ENCODE measurements at regions not wholly inside any gene's neighbourhood (a gene's known extent, or its start where the extent isn't known, plus 50 kb on each side); places are given as distances from the start of the nearest gene placed in this dataset.

- no peak for TF ChIP-seq CTCF (optimal IDR thresholded peaks at IDR 0.05 in 1 of 3, IDR thresholded peaks at IDR 0.05 in 1 of 3, conservative IDR thresholded peaks at IDR 0.05 in 1 of 3; ENCODE audit: extremely low read depth in 1 of 3, insufficient read depth in 2 of 3, low read length in 3 of 3)
- no peak for TF ChIP-seq EZH2 (IDR thresholded peaks at IDR 0.05; ENCODE audit: low read length)
- H3K4me2 ChIP-seq (ENCODE audit: control insufficient read depth, extremely low read depth, insufficient read depth, low read depth, low read length) = no peak overlapping the region
- H3K9ac ChIP-seq (ENCODE audit: control insufficient read depth, extremely low read depth, insufficient read depth, low read length) = no peak overlapping the region
- H3K27ac ChIP-seq (ENCODE audit: control insufficient read depth, insufficient read depth, low read length) = no peak overlapping the region
- dilution Hi-C loops (cut with MboI; ENCODE audit: extremely low pct_ligation_motif_present, low sequenced_read_pairs) = no loop called here
- no peaks in the 10 kb centered on the region for H3K9me3 ChIP-seq (ENCODE audit: control insufficient read depth, low read depth, low read length)
- no peak overlapping the region for H2AFZ ChIP-seq (ENCODE audit: control insufficient read depth, low read length)
- H3K36me3 ChIP-seq (ENCODE audit: control insufficient read depth in 2 of 2, extremely low read depth in 1 of 2, insufficient read depth in 2 of 2, low read length in 2 of 2) = no peaks in the 10 kb centered on the region
- FAIRE-seq (no peak), DNase-seq (ENCODE audit: low read depth, low spot score) (no peak)
- no peaks in the 10 kb centered on the region for H3K9me1 ChIP-seq (ENCODE audit: control insufficient read depth, extremely low read depth, insufficient read depth, low read length)
- no peaks in the 10 kb centered on the region for H3K79me2 ChIP-seq (ENCODE audit: control insufficient read depth, insufficient read depth, low read length)
- no peaks in the 10 kb centered on the region for H3K4me1 ChIP-seq (ENCODE audit: control insufficient read depth, extremely low read depth, insufficient read depth, low read length)
- H3K27me3 ChIP-seq (ENCODE audit: control insufficient read depth, extremely low read depth, insufficient read depth, low read length) = no peaks in the 10 kb centered on the region
- no peak overlapping the region for H3K4me3 ChIP-seq (ENCODE audit: control insufficient read depth in 2 of 3, extremely low read depth in 1 of 3, insufficient read depth in 2 of 3, low read depth in 1 of 3, low read length in 3 of 3)
- no peaks in the 10 kb centered on the region for H4K20me1 ChIP-seq (ENCODE audit: control insufficient read depth, extremely low read depth, insufficient read depth, low read length)
Observed at GRCh38 chr16:35258381-35258780, 1799.0 kb downstream of the TP53TG3F start.

- Histone ChIP-seq H3K36me3 (ENCODE audit: control insufficient read depth in 2 of 2, extremely low read depth in 1 of 2, insufficient read depth in 2 of 2, low read length in 2 of 2) (no peaks in the 10 kb centered on the region), H3K4me1 (ENCODE audit: control insufficient read depth, extremely low read depth, insufficient read depth, low read length) (peaks cover 22% of the 10 kb centered on the region), H3K79me2 (ENCODE audit: control insufficient read depth, insufficient read depth, low read length) (no peaks in the 10 kb centered on the region), H3K27ac (ENCODE audit: control insufficient read depth, insufficient read depth, low read length) (no peak overlapping the region), H3K27me3 (ENCODE audit: control insufficient read depth, extremely low read depth, insufficient read depth, low read length) (no peaks in the 10 kb centered on the region), H3K9me3 (ENCODE audit: control insufficient read depth, low read depth, low read length) (no peaks in the 10 kb centered on the region), H3K9me1 (ENCODE audit: control insufficient read depth, extremely low read depth, insufficient read depth, low read length) (no peaks in the 10 kb centered on the region), H3K9ac (ENCODE audit: control insufficient read depth, extremely low read depth, insufficient read depth, low read length) (no peak overlapping the region), H3K4me3 (ENCODE audit: control insufficient read depth in 2 of 3, extremely low read depth in 1 of 3, insufficient read depth in 2 of 3, low read depth in 1 of 3, low read length in 3 of 3) (no peak overlapping the region), H3K4me2 (ENCODE audit: control insufficient read depth, extremely low read depth, insufficient read depth, low read depth, low read length) (no peak overlapping the region), H4K20me1 (ENCODE audit: control insufficient read depth, extremely low read depth, insufficient read depth, low read length) (no peaks in the 10 kb centered on the region), H2AFZ (ENCODE audit: control insufficient read depth, low read length) (no peak overlapping the region)
- TF ChIP-seq EZH2 (IDR thresholded peaks at IDR 0.05; ENCODE audit: low read length) (no peak), CTCF (optimal IDR thresholded peaks at IDR 0.05 in 1 of 3, IDR thresholded peaks at IDR 0.05 in 1 of 3, conservative IDR thresholded peaks at IDR 0.05 in 1 of 3; ENCODE audit: extremely low read depth in 1 of 3, insufficient read depth in 2 of 3, low read length in 3 of 3) (no peak)
- FAIRE-seq (no peak), DNase-seq (ENCODE audit: low read depth, low spot score) (no peak)
- dilution Hi-C loops (cut with MboI; ENCODE audit: extremely low pct_ligation_motif_present, low sequenced_read_pairs) = no loop called here
Observed at GRCh38 chr16:35295856-35296255, 1836.4 kb downstream of the TP53TG3F start.

All from keratinocyte (primary cell).